Effector memory CD4-positive, alpha-beta T cell (primary cell): ENCODE measurements at regions not wholly inside any gene's neighbourhood (a gene's known extent, or its start where the extent isn't known, plus 50 kb on each side); places are given as distances from the start of the nearest gene placed in this dataset.

Source experiments
- DNase-seq, 3 donors: peaks; one replicate each; pipeline ENCODE4 v3.0.0-alpha.2; 2020
- H3K27ac ChIP-seq: 2 replicates; pipeline ENCODE4 v1.7.0; 2013; ENCODE audit warnings: mild to moderate bottlenecking, low read length, moderate library complexity; ENCODE audit not compliant: insufficient read depth, poor library complexity, severe bottlenecking
- H3K27me3 ChIP-seq: replicated peaks from 2 replicates; pipeline ENCODE4 v1.7.0; 2013; ENCODE audit warnings: mild to moderate bottlenecking, low read length; ENCODE audit not compliant: insufficient read depth, control insufficient read depth, poor library complexity, severe bottlenecking
- H3K36me3 ChIP-seq: 2 replicates; pipeline ENCODE4 v1.7.0; 2013; ENCODE audit warnings: mild to moderate bottlenecking, low read length, moderate library complexity; ENCODE audit not compliant: control insufficient read depth, insufficient read depth
- H3K4me1 ChIP-seq: 2 replicates; pipeline ENCODE4 v1.7.0; 2013; ENCODE audit warnings: low read length, mild to moderate bottlenecking; ENCODE audit not compliant: control insufficient read depth, insufficient read depth, poor library complexity, severe bottlenecking
- H3K4me3 ChIP-seq: 2 replicates; pipeline ENCODE4 v1.7.0; 2013; ENCODE audit warnings: low read length, low read depth, mild to moderate bottlenecking; ENCODE audit not compliant: insufficient read depth, poor library complexity, severe bottlenecking
- H3K9me3 ChIP-seq: 2 replicates; pipeline ENCODE4 v1.7.0; 2013; ENCODE audit warnings: mild to moderate bottlenecking, low read length, moderate library complexity; ENCODE audit not compliant: control insufficient read depth

DNA sequence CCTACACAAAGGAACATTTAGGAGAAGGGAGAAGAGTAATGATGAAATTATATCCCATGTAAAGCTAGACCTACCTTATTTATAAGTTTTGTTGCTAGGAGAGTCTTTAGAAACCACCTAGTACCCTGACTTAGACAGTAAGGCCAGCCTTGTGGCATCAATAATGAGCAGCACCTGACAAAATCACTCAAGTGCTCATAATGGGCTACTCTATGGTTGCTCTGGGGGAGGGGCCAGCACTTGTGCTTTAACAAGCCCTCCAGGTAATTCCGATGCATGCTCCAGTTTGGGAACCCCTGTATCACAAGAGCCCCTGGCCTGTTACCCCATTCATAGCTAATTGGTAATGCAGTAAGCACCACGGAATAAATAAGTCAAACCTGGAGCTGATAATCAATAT is 102.9 kb upstream of the ALK start:
- Histone ChIP-seq H3K4me1 (no peaks in the 10 kb centered on the region), H3K9me3 (no peaks in the 10 kb centered on the region), H3K4me3 (no peak overlapping the region), H3K36me3 (no peaks in the 10 kb centered on the region), H3K27ac (no peak overlapping the region), H3K27me3 (no peaks in the 10 kb centered on the region)
- DNase-seq: no peak

GRCh38 chr2:30026091-30027055 is 105.0 kb upstream of the ALK start:
- H3K27me3 ChIP-seq: no peaks in the 10 kb centered on the region
- H3K27ac ChIP-seq: no peak overlapping the region
- H3K9me3 ChIP-seq: no peaks in the 10 kb centered on the region
- H3K4me1 ChIP-seq: no peaks in the 10 kb centered on the region
- no peak overlapping the region for H3K4me3 ChIP-seq
- H3K36me3 ChIP-seq: no peaks in the 10 kb centered on the region
- DNase-seq: no peak

DNA sequence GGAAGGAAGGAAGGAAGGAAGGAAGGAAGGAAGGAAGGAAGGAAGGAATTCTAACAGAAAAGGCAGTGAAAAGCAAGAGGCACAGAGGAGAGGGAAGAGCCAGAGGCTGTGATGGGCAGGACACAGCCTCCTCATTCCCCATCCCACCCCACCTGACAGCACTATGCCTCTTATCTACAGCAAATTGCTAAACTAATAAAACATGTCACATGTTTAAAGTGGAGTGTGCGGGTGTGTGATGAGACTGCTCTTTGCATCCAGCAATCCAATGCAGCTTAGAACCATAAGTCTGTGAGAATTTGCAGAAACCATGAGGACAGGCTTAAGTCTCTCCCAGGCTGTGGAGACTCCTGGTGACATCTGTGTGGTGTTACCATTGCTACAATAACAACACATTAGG is 108.4 kb upstream of the ALK start:
- H3K36me3 ChIP-seq: no peaks in the 10 kb centered on the region
- no peaks in the 10 kb centered on the region for H3K9me3 ChIP-seq
- no peaks in the 10 kb centered on the region for H3K4me1 ChIP-seq
- DNase-seq: no peak
- no peak overlapping the region for H3K4me3 ChIP-seq
- H3K27me3 ChIP-seq: no peaks in the 10 kb centered on the region
- H3K27ac ChIP-seq: no peak overlapping the region

DNA sequence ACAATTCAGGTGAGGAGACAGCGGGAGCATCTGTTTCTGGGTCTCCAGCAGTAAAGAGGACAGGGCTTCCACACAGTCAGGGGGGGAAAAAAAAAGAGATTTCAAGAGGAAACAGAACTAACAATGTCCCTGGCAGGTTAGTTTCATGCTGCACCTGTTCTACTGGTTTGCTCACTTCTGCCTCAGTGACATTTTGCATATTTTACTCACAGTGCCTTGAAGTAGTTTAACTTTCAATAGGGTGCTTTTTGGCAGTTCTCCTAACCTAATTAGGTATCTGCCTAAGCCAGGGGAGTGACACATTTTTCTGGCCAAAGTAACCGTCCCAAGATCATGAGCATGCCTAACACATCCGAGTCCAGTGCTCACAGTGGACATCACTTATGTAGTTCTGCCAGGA is 109.0 kb upstream of the ALK start:
- no peaks in the 10 kb centered on the region for H3K36me3 ChIP-seq
- H3K9me3 ChIP-seq: no peaks in the 10 kb centered on the region
- H3K27ac ChIP-seq: no peak overlapping the region
- H3K27me3 ChIP-seq: no peaks in the 10 kb centered on the region
- H3K4me1 ChIP-seq: no peaks in the 10 kb centered on the region
- no peak overlapping the region for H3K4me3 ChIP-seq
- no peak for DNase-seq

GRCh38 chr2:30031184-30031583 is 109.8 kb upstream of the ALK start:
- Histone ChIP-seq H3K9me3 (no peaks in the 10 kb centered on the region), H3K27ac (no peak overlapping the region), H3K4me1 (no peaks in the 10 kb centered on the region), H3K27me3 (no peaks in the 10 kb centered on the region), H3K4me3 (no peak overlapping the region), H3K36me3 (no peaks in the 10 kb centered on the region)
- DNase-seq: no peak

DNA sequence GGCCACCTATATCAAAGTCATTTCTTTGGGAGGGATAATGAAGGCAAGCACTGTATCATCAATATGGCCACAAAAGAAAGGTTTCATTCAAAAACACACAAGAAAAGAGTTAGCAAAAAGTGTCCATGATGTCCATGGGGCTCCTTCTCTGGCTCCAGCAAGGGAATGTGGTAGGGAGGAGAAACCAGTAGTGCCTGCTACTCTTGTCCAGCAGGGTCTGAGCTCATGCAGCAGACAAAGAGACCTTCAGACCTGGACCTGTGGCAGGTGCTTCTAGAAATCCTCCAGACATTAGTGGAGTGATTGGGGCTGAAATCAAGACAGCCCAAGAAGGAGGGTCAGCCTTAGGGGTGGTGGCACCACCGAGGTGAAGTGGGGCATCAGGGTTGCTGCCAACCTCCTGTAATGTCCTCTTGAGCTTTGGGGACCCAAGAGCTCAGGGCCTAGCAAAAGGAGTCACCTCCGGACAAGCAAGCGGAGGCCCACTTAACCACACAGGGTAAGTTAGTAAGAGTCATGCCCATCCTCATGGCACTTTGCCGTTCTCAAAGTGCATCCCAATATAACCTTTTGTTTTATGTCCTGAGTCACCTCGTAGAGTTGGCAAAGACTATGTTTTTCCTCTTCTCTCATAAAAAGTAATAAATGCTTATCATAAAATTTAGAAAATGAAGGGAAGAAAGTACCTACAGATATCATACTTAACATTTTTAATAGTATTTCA is 112.6 kb upstream of the YPEL5 start:
- DNase-seq: no peak
- Histone ChIP-seq H3K4me3 (no peak overlapping the region), H3K4me1 (no peaks in the 10 kb centered on the region), H3K9me3 (no peaks in the 10 kb centered on the region), H3K27ac (no peak overlapping the region), H3K27me3 (no peaks in the 10 kb centered on the region), H3K36me3 (no peaks in the 10 kb centered on the region)

DNA sequence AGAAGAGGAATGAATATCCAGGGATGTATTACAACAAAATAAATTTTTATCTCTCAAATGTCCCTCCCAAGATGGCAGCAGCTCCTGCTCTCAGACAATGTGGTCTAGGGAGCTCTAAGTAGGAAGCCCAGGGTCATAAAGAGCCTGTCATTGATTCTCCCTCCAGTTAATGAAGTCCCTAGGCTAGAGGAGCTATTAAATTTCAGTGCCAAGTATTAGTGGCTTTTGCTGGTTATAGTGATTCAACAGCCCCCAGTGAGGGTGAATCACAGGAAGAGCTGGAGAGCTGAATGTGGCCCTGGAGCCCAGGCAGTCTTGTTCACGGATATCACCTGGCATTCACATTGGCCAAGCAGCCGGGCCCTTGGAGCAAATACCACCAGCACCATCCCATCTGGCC is 109.8 kb upstream of the YPEL5 start:
- no peak overlapping the region for H3K27ac ChIP-seq
- H3K9me3 ChIP-seq: no peaks in the 10 kb centered on the region
- H3K4me1 ChIP-seq: no peaks in the 10 kb centered on the region
- no peak for DNase-seq
- H3K4me3 ChIP-seq: no peak overlapping the region
- H3K27me3 ChIP-seq: no peaks in the 10 kb centered on the region
- H3K36me3 ChIP-seq: no peaks in the 10 kb centered on the region

GRCh38 chr2:30038419-30038818 is 108.4 kb upstream of the YPEL5 start:
- no peak overlapping the region for H3K4me3 ChIP-seq
- H3K36me3 ChIP-seq: no peaks in the 10 kb centered on the region
- no peaks in the 10 kb centered on the region for H3K9me3 ChIP-seq
- H3K27ac ChIP-seq: no peak overlapping the region
- no peaks in the 10 kb centered on the region for H3K4me1 ChIP-seq
- H3K27me3 ChIP-seq: no peaks in the 10 kb centered on the region
- no peak for DNase-seq

DNA sequence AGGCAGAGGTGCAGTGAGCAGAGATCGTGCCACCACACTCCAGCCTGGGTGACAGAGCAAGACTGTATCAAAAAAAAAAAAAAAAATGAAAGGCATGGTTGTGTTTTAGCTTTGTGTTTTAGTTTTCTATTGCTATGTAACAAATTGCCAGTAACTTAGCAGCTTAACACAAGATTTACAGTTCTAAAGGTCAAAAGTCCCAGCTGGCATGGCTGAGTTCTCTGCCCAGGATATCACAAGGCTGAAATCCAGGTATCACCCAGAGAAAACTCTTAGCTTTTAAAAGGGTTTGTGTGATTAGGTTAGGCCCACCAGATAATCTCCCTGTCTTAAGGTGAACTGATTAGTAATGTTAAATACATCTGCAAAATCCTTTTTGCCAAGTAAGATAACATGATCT is 107.7 kb upstream of the YPEL5 start:
- Histone ChIP-seq H3K36me3 (no peaks in the 10 kb centered on the region), H3K9me3 (no peaks in the 10 kb centered on the region), H3K4me1 (no peaks in the 10 kb centered on the region), H3K27me3 (no peaks in the 10 kb centered on the region), H3K4me3 (no peak overlapping the region), H3K27ac (no peak overlapping the region)
- no peak for DNase-seq

DNA sequence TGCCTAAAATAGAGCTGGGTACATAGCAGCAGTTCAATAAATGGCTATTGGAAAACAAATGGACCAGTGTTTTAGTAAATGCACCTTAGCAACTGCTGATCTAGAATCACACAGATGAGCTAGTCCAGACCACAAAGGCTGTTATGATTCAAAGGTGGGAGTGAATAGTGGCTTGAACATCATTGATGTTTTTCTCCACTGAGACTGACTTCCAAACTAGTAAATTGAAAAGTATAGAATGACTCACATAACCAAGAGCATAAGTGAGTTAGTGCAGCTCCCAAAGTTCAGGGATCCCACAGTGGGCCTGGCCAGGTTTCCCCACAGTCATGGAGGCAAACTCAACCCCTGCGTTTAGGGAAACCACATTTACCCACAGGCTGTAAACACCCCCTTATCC is 106.7 kb upstream of the YPEL5 start:
- no peaks in the 10 kb centered on the region for H3K36me3 ChIP-seq
- H3K4me1 ChIP-seq: no peaks in the 10 kb centered on the region
- H3K27ac ChIP-seq: no peak overlapping the region
- no peak for DNase-seq
- peaks cover 4% of the 10 kb centered on the region for H3K27me3 ChIP-seq
- H3K4me3 ChIP-seq: no peak overlapping the region
- H3K9me3 ChIP-seq: no peaks in the 10 kb centered on the region
